Lower leg skin (tissue), 3 donors: ENCODE measurements at regions not wholly inside any gene's neighbourhood (a gene's known extent, or its start where the extent isn't known, plus 50 kb on each side); places are given as distances from the start of the nearest gene placed in this dataset.

Experiments
- POLR2A ChIP-seq, 2 donors: fragments of 450-650 bp; IDR thresholded peaks; one replicate each; pipeline ENCODE4 v1.6.1; 2016 to 2017; ENCODE audit warnings: antibody characterized with exemption in 2 of 2, mild to moderate bottlenecking in 1 of 2, moderate library complexity in 1 of 2
- TF ChIP-seq, protein P1 (sequence below), 3 donors: fragments of 450-650 bp; IDR thresholded peaks; one replicate each; pipeline ENCODE4 v1.5.1; 2016; ENCODE audit warnings: antibody characterized with exemption in 3 of 3, mild to moderate bottlenecking in 3 of 3, moderate library complexity in 2 of 3

DNA sequence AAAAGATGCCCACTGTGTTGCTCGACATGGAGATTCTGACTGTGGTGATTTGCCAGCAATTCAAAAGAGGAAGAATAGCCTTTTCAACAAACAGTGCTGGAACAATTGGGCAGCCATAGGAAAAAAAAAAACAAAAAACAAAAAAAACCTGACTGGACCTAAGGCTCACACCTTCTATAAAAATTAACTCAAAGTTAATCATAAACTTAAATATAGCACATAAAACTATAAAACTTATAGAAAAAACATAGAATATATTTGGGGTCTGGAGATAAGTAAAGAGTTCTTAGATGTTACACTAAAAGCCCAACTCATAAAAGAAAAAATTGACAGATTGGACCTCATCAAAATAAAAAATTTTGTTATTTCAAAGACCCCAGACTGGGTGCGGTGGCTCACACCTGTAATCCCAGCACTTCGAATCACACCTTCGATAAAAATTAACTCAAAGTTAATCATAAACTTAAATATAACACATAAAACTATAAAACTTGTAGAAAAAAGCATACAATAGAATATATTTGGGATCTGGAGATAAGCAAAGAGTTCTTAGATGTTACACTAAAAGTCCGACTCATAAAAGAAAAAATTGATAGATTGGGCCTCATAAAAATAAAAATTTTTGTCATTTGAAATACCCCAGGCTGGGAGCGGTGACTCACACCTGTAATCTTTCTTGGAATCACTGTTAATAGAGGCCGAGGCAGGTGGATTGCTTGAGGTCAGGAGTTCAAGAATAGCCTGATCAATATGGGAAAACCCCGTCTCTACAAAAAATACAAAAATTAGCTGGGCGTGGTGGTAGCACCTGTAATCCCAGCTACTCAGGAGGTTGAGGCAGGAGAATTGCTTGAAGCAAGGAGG, 115.6 kb upstream of the FAM83B start:
- TF ChIP-seq, protein P1, sequence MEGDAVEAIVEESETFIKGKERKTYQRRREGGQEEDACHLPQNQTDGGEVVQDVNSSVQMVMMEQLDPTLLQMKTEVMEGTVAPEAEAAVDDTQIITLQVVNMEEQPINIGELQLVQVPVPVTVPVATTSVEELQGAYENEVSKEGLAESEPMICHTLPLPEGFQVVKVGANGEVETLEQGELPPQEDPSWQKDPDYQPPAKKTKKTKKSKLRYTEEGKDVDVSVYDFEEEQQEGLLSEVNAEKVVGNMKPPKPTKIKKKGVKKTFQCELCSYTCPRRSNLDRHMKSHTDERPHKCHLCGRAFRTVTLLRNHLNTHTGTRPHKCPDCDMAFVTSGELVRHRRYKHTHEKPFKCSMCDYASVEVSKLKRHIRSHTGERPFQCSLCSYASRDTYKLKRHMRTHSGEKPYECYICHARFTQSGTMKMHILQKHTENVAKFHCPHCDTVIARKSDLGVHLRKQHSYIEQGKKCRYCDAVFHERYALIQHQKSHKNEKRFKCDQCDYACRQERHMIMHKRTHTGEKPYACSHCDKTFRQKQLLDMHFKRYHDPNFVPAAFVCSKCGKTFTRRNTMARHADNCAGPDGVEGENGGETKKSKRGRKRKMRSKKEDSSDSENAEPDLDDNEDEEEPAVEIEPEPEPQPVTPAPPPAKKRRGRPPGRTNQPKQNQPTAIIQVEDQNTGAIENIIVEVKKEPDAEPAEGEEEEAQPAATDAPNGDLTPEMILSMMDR (IDR thresholded peaks at IDR 0.05): no peak
- no peak for TF ChIP-seq POLR2A (IDR thresholded peaks at IDR 0.05)
